Mucosa of descending colon (tissue), 3 donors: ENCODE measurements at regions not wholly inside any gene's neighbourhood (a gene's known extent, or its start where the extent isn't known, plus 50 kb on each side); places are given as distances from the start of the nearest gene placed in this dataset.

Experiments
- ATAC-seq: fragments of 200-7000 bp; cut with Tn5 transposase; one replicate; pipeline ENCODE4 v1.9.1; 2020; ENCODE audit warnings: mild to moderate bottlenecking, moderate library complexity
- DNase-seq, 3 donors: peaks; one replicate each; pipeline ENCODE4 v3.0.0-alpha.2; 2020
- H3K36me3 ChIP-seq: fragments of 200-600 bp; one replicate; pipeline ENCODE4 v1.8.0; 2021; ENCODE audit warnings: low read depth, mild to moderate bottlenecking
- H3K4me1 ChIP-seq: fragments of 200-600 bp; one replicate; pipeline ENCODE4 v1.8.0; 2021; ENCODE audit warnings: low read depth, mild to moderate bottlenecking
- H3K4me3 ChIP-seq: fragments of 200-600 bp; one replicate; pipeline ENCODE4 v1.8.0; 2021; ENCODE audit warnings: mild to moderate bottlenecking
- H3K9me3 ChIP-seq: fragments of 200-600 bp; one replicate; pipeline ENCODE4 v1.8.0; 2021; ENCODE audit warnings: mild to moderate bottlenecking
- CTCF ChIP-seq: fragments of 200-600 bp; IDR thresholded peaks from one replicate; pipeline ENCODE4 v1.8.0; 2022; ENCODE audit warnings: antibody characterized with exemption, mild to moderate bottlenecking
- intact Hi-C, 2 donors: fragments of 100-400 bp; cut with DNase I in 1 of 2; cut with micrococcal nuclease in 1 of 2; formaldehyde crosslinking; loops; one replicate each; pipeline versions ENCODE4 v1.11.0 to v1.11.1; 2022; cut with DNase I, micrococcal nuclease
- donor health status: DM: no; HTN: no; CAD: no; lungs with moderate emphysema.
- donor health status: DM: no; HTN: no; CAD: no.
- donor health status: DM: no; HTN: yes; CAD: no.

- Histone ChIP-seq H3K36me3 (no peaks in the 10 kb centered on the region), H3K4me1 (no peaks in the 10 kb centered on the region), H3K4me3 (no peak overlapping the region), H3K9me3 (no peaks in the 10 kb centered on the region)
- no peak for DNase-seq
- no peak for TF ChIP-seq CTCF
- ATAC-seq, result no peak
- intact Hi-C loops, result no loop called here
Observed at GRCh38 chr7:156055206-156055822, 243.1 kb upstream of the SHH start.

- TF ChIP-seq CTCF, result no peak
- H3K4me3 ChIP-seq, result no peak overlapping the region
- H3K4me1 ChIP-seq, result no peaks in the 10 kb centered on the region
- H3K9me3 ChIP-seq, result no peaks in the 10 kb centered on the region
- no peaks in the 10 kb centered on the region for H3K36me3 ChIP-seq
- no peak for DNase-seq
- no peak for ATAC-seq
- intact Hi-C loops, result no loop called here
Observed at GRCh38 chr7:156051884-156052283, 239.6 kb upstream of the SHH start.

- TF ChIP-seq CTCF, result no peak
- ATAC-seq (no peak), DNase-seq (no peak)
- H3K9me3 ChIP-seq, result no peaks in the 10 kb centered on the region
- no peaks in the 10 kb centered on the region for H3K4me1 ChIP-seq
- intact Hi-C loops, result no loop called here
- no peaks in the 10 kb centered on the region for H3K36me3 ChIP-seq
- no peak overlapping the region for H3K4me3 ChIP-seq
Observed at GRCh38 chr7:156050636-156051569, 238.6 kb upstream of the SHH start.

- intact Hi-C loops, result no loop called here
- no peaks in the 10 kb centered on the region for H3K36me3 ChIP-seq
- no peaks in the 10 kb centered on the region for H3K4me1 ChIP-seq
- H3K4me3 ChIP-seq, result no peak overlapping the region
- DNase-seq (no peak), ATAC-seq (no peak)
- H3K9me3 ChIP-seq, result no peaks in the 10 kb centered on the region
- TF ChIP-seq CTCF, result no peak
Observed at GRCh38 chr7:156049366-156049765, 237.1 kb upstream of the SHH start.

- DNase-seq (no peak), ATAC-seq (no peak)
- intact Hi-C loops, result no loop called here
- H3K4me1 ChIP-seq, result no peaks in the 10 kb centered on the region
- no peaks in the 10 kb centered on the region for H3K36me3 ChIP-seq
- TF ChIP-seq CTCF, result no peak
- no peaks in the 10 kb centered on the region for H3K9me3 ChIP-seq
- H3K4me3 ChIP-seq, result no peak overlapping the region
Observed at GRCh38 chr7:156046031-156046560, 233.8 kb upstream of the SHH start.
